Endothelial cell of umbilical vein (primary cell): ENCODE measurements at regions not wholly inside any gene's neighbourhood (a gene's known extent, or its start where the extent isn't known, plus 50 kb on each side); places are given as distances from the start of the nearest gene placed in this dataset.

ENCODE experiments used
- BruUV-seq: library from RNA; stranded (reverse); fragments of 400-500 nt; replicated peaks from 2 replicates; lab custom pipeline; 2021; lab: Mats Ljungman, UMichigan
- CTCF ChIA-PET: fragments of 300-600, 350-600 bp; sonication (Branson Sonifier 250); formaldehyde crosslinking; loops from one replicate; lab custom pipeline; 2021; ENCODE audit warnings: antibody characterized with exemption, inconsistent platforms; lab: Charles Lee
- POLR2A ChIA-PET: fragments of 300-600, 350-600 bp; sonication (Branson Sonifier 250); formaldehyde crosslinking; loops from one replicate; lab custom pipeline; 2021; ENCODE audit warnings: antibody characterized with exemption, inconsistent platforms; lab: Charles Lee
- DNase-seq: peaks from one replicate; pipeline ENCODE4 v3.0.0-alpha.2; 2011; ENCODE audit warnings: low read depth, low spot score
- FAIRE-seq: peaks from 2 replicates; lab custom pipeline; 2011; peaks lifted over from hg19 to GRCh38; lab: Jason Lieb, UNC
- H2AFZ ChIP-seq: 2 replicates; pipeline ENCODE4 v1.6.0; 2012; ENCODE audit warnings: low read depth, low read length, control low read depth, inconsistent platforms
- H3K27ac ChIP-seq: 2 replicates; pipeline ENCODE4 v1.5.1; 2011; ENCODE audit warnings: low read depth, mild to moderate bottlenecking, control low read depth, low read length, moderate library complexity; ENCODE audit not compliant: insufficient read depth
- H3K27me3 ChIP-seq, 2 experiments: 2 replicates each; pipeline versions ENCODE4 v1.6.0 to v1.6.1; 2011; ENCODE audit warnings: low read length in 2 of 2, mixed read lengths in 1 of 2; ENCODE audit not compliant: control insufficient read depth in 2 of 2, insufficient read depth in 2 of 2
- H3K36me3 ChIP-seq, 2 experiments: 2 replicates in 1 of 2; 3 replicates in 1 of 2; pipeline ENCODE4 v1.5.1; 2011; ENCODE audit warnings: low read length in 2 of 2, mild to moderate bottlenecking in 1 of 2, moderate library complexity in 1 of 2; ENCODE audit not compliant: control insufficient read depth in 2 of 2, insufficient read depth in 2 of 2; ENCODE audit errors: extremely low read depth in 1 of 2
- H3K4me1 ChIP-seq: 3 replicates; pipeline ENCODE4 v1.5.1; 2011; ENCODE audit warnings: mild to moderate bottlenecking, low read length; ENCODE audit not compliant: control insufficient read depth, insufficient read depth; ENCODE audit errors: extremely low read depth
- H3K4me2 ChIP-seq: 2 replicates; pipeline ENCODE4 v1.6.1; 2011; ENCODE audit warnings: low read length, control low read depth, mixed read lengths; ENCODE audit not compliant: insufficient read depth
- H3K4me3 ChIP-seq, 3 experiments: fragments of 200-600 bp in 1 of 3; sonication (generic), shearing (Covaris generic) in 1 of 3; replicated peaks in 1 of 3; 2 replicates each; pipeline ENCODE4 v1.5.1; 2011 to 2016; ENCODE audit warnings: control low read depth in 3 of 3, low read length in 3 of 3, mild to moderate bottlenecking in 2 of 3, inconsistent platforms in 1 of 3, low read depth in 1 of 3, moderate library complexity in 1 of 3; ENCODE audit not compliant: insufficient read depth in 1 of 3
- H3K79me2 ChIP-seq: 2 replicates; pipeline ENCODE4 v1.6.0; 2012; ENCODE audit warnings: low read length, inconsistent platforms; ENCODE audit not compliant: control insufficient read depth, insufficient read depth
- H3K9ac ChIP-seq: replicated peaks from 2 replicates; pipeline ENCODE3; 2011; ENCODE audit warnings: low read length, control low read depth; ENCODE audit not compliant: insufficient read depth; ENCODE audit errors: extremely low read depth
- H3K9me1 ChIP-seq: replicated peaks from 3 replicates; pipeline ENCODE4 v1.6.0; 2011; ENCODE audit warnings: mild to moderate bottlenecking, low read length; ENCODE audit not compliant: control insufficient read depth, insufficient read depth; ENCODE audit errors: extremely low read depth
- H3K9me3 ChIP-seq: replicated peaks from 2 replicates; pipeline ENCODE4 v1.5.1; 2012; ENCODE audit warnings: low read length, inconsistent platforms; ENCODE audit not compliant: control insufficient read depth, insufficient read depth
- H4K20me1 ChIP-seq: replicated peaks from 2 replicates; pipeline ENCODE3; 2011; ENCODE audit warnings: mild to moderate bottlenecking, low read length; ENCODE audit not compliant: control insufficient read depth, insufficient read depth; ENCODE audit errors: extremely low read depth
- CTCF ChIP-seq, 2 donors: IDR thresholded peaks; 1 replicate in 1 of 2; 2 replicates in 1 of 2; pipeline ENCODE4 v1.5.1; 2011; ENCODE audit warnings: low read length in 2 of 2, mild to moderate bottlenecking in 2 of 2, moderate library complexity in 2 of 2, control low read depth in 1 of 2, inconsistent platforms in 1 of 2, low read depth in 1 of 2; ENCODE audit not compliant: insufficient read depth in 1 of 2; ENCODE audit errors: extremely low read depth in 1 of 2
- EZH2 ChIP-seq: IDR thresholded peaks from 2 replicates; pipeline ENCODE4 v1.6.1; 2012; ENCODE audit warnings: borderline replicate concordance, low read depth, mild to moderate bottlenecking, moderate library complexity, low read length, inconsistent platforms; ENCODE audit not compliant: severe bottlenecking
- FOS ChIP-seq: IDR thresholded peaks from 2 replicates; pipeline ENCODE4 v1.6.1; 2011; ENCODE audit warnings: mild to moderate bottlenecking, low read length, moderate library complexity, borderline replicate concordance; ENCODE audit not compliant: insufficient read depth
- GATA2 ChIP-seq: IDR thresholded peaks from 2 replicates; pipeline ENCODE4 v1.7.0; 2011; ENCODE audit warnings: low read depth, mild to moderate bottlenecking, moderate library complexity, mixed read lengths, low read length; ENCODE audit not compliant: insufficient read length, insufficient read depth
- JUN ChIP-seq: IDR thresholded peaks from 2 replicates; pipeline ENCODE4 v1.6.1; 2011; ENCODE audit warnings: borderline replicate concordance, low read depth; ENCODE audit not compliant: insufficient read length, insufficient read depth
- MAX ChIP-seq: IDR thresholded peaks from 2 replicates; pipeline ENCODE4 v1.6.1; 2011; ENCODE audit not compliant: insufficient read depth, insufficient read length
- MYC ChIP-seq: IDR thresholded peaks from one replicate; pipeline ENCODE4 v1.6.1; 2011; ENCODE audit warnings: mild to moderate bottlenecking, low read depth, low read length
- POLR2A ChIP-seq: IDR thresholded peaks from 2 replicates; pipeline ENCODE4 v1.6.1; 2012; ENCODE audit warnings: low read depth, mild to moderate bottlenecking, control low read depth, low read length
- POLR2AphosphoS5 ChIP-seq: IDR thresholded peaks from 2 replicates; pipeline ENCODE4 v1.6.1; 2012; ENCODE audit warnings: low read depth, mild to moderate bottlenecking, control low read depth, low read length, moderate library complexity; ENCODE audit not compliant: insufficient read depth
- dilution Hi-C: fragments of 300-500 bp; cut with MboI; formaldehyde crosslinking; loops from one replicate; pipeline ENCODE4 v1.15.0; 2019; ENCODE audit warnings: low sequenced_read_pairs; ENCODE audit not compliant: extremely low pct_ligation_motif_present
- intact Hi-C: fragments of 100-400 bp; cut with micrococcal nuclease; formaldehyde crosslinking; loops from one replicate; pipeline ENCODE4 v1.10.0; 2022

- dilution Hi-C loops, result no loop called here
- Histone ChIP-seq H3K4me3 (no peak overlapping the region), H2AFZ (no peak overlapping the region), H3K27me3 (no peaks in the 10 kb centered on the region), H3K36me3 (no peaks in the 10 kb centered on the region), H3K9me1 (no peaks in the 10 kb centered on the region), H3K27ac (no peak overlapping the region), H3K4me2 (no peak overlapping the region), H3K79me2 (no peaks in the 10 kb centered on the region), H3K9ac (no peak overlapping the region), H3K9me3 (no peaks in the 10 kb centered on the region), H4K20me1 (no peaks in the 10 kb centered on the region), H3K4me1 (no peaks in the 10 kb centered on the region)
- no TSS peak for BruUV-seq
- FAIRE-seq, result no peak
- TF ChIP-seq POLR2AphosphoS5 (no peak), CTCF (IDR thresholded peaks at IDR 0.05; ENCODE audit: extremely low read depth in 1 of 2, insufficient read depth in 1 of 2, low read depth in 1 of 2, low read length in 2 of 2) (no peak), MYC (no peak), GATA2 (no peak), MAX (no peak), FOS (no peak), EZH2 (no peak), POLR2A (no peak), JUN (no peak)
- intact Hi-C loops, result no loop called here
- ChIA-PET CTCF (interaction anchor here (0.9 to 1.4 kb wide), 5 partner anchors 20 to 248 kb away, joined by 3 to 4 read pairs (median 3); partner anchors contain the start of gene POMP), POLR2A (no interaction called here)
- DNase-seq, result no peak
Observed at GRCh38 chr13:28548468-28548867, 53.5 kb upstream of the FLT1 start.
